HG03060 (cell line): ENCODE measurements at regions not wholly inside any gene's neighbourhood (a gene's known extent, or its start where the extent isn't known, plus 50 kb on each side); places are given as distances from the start of the nearest gene placed in this dataset.
"Not testable (repeated sequence)": the region's sequence is repeated elsewhere in the genome, so short reads cannot be mapped to it uniquely, and the experiment has no call there.

ENCODE experiments used
- ATAC-seq: cut with Tn5 transposase; IDR thresholded peaks from one replicate; pipeline ENCODE4 v1.9.1; 2021; ENCODE audit warnings: low read depth, moderate number of reproducible peaks; ENCODE audit not compliant: unreplicated experiment

GRCh38 chr6:51456282-51456681 lies 631.1 kb downstream of the PKHD1 start:
- no peak for ATAC-seq

GRCh38 chr6:51459958-51460357 lies 627.5 kb downstream of the PKHD1 start:
- peak; percentile 93 for ATAC-seq

- ATAC-seq: no peak
Observed at GRCh38 chr6:51462896-51463295, 624.5 kb downstream of the PKHD1 start.

- ATAC-seq: no peak
Observed at GRCh38 chr6:51463321-51463720, 624.1 kb downstream of the PKHD1 start.

- no peak for ATAC-seq
Observed at GRCh38 chr6:51464956-51465355, 622.5 kb downstream of the PKHD1 start.

- no peak for ATAC-seq
Observed at GRCh38 chr6:51466427-51466826, 621.0 kb downstream of the PKHD1 start.

GRCh38 chr6:51467231-51467952 lies 620.0 kb downstream of the PKHD1 start:
- no peak for ATAC-seq

- no peak for ATAC-seq
Observed at GRCh38 chr6:51468704-51469103, 618.7 kb downstream of the PKHD1 start.

- no peak for ATAC-seq
Observed at GRCh38 chr6:51472745-51473487, 614.5 kb downstream of the PKHD1 start.

- no peak for ATAC-seq
Observed at GRCh38 chr6:51474022-51474975, 613.1 kb downstream of the PKHD1 start.

- no peak for ATAC-seq
Observed at GRCh38 chr6:51477711-51478311, 609.6 kb downstream of the PKHD1 start.

GRCh38 chr6:51479296-51479695 lies 608.1 kb downstream of the PKHD1 start:
- no peak for ATAC-seq

GRCh38 chr6:51480040-51480439 lies 607.4 kb downstream of the PKHD1 start:
- no peak for ATAC-seq

GRCh38 chr6:51485869-51486268 lies 601.5 kb downstream of the PKHD1 start:
- not testable (repeated sequence) for ATAC-seq

- ATAC-seq: no peak
Observed at GRCh38 chr6:51487937-51488336, 599.5 kb downstream of the PKHD1 start.

- ATAC-seq: no peak
Observed at GRCh38 chr6:51489133-51489532, 598.3 kb downstream of the PKHD1 start.

- no peak for ATAC-seq
Observed at GRCh38 chr6:51490101-51490500, 597.3 kb downstream of the PKHD1 start.

GRCh38 chr6:51494342-51494741 lies 593.1 kb downstream of the PKHD1 start:
- no peak for ATAC-seq

GRCh38 chr6:51495096-51495495 lies 592.3 kb downstream of the PKHD1 start:
- no peak for ATAC-seq

- ATAC-seq: no peak
Observed at GRCh38 chr6:51495610-51496396, 591.6 kb downstream of the PKHD1 start.
